HG03064 (cell line): ENCODE measurements at regions not wholly inside any gene's neighbourhood (a gene's known extent, or its start where the extent isn't known, plus 50 kb on each side); places are given as distances from the start of the nearest gene placed in this dataset.
A peak's percentile ranks its signal among the peaks of the same experiment; 100 is the strongest.

ENCODE experiments used
- ATAC-seq: cut with Tn5 transposase; IDR thresholded peaks from one replicate; pipeline ENCODE4 v1.9.1; 2021; ENCODE audit warnings: low read depth; ENCODE audit not compliant: unreplicated experiment

GRCh38 chr5:174398171-174398570 is 326.2 kb upstream of the MSX2 start:
- ATAC-seq: no peak

DNA sequence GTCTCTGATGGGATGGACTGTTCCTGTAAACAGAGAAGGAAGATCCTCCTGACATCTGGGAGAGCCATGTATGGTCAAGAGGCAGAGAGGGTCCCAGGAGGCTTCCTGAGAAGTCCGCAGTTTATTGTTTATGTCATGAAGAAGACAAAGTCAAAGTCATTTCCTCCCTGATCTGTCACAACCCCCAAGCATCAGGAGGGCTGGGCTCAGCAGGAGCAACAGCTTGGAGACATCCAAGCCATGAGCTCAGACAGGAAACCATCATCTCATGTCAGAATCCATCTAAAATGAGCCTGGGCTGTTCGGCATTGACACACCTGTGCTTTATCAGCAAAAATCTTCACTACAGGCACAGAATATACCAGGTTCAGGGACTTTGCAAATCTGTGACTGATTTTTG is 325.0 kb upstream of the MSX2 start:
- no peak for ATAC-seq

DNA sequence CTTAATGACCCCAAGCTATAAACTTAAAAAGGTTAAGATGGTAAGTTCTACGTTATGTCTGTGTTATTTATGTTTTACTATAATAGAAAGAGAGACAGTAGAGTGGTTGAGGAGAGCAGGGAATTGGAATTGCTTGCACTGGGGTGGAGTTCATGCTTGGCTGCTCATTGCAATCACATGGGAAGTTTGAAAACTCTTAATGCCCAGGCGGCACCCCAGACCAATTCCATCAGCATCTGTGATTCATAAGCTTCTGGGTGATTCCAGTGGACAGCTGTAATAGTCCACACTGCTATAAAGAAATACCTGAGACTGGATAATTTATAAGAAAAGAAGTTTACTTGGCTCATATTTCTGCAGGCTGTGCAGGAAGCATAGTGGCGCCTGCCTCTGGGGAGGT is 323.9 kb upstream of the MSX2 start:
- no peak for ATAC-seq

DNA sequence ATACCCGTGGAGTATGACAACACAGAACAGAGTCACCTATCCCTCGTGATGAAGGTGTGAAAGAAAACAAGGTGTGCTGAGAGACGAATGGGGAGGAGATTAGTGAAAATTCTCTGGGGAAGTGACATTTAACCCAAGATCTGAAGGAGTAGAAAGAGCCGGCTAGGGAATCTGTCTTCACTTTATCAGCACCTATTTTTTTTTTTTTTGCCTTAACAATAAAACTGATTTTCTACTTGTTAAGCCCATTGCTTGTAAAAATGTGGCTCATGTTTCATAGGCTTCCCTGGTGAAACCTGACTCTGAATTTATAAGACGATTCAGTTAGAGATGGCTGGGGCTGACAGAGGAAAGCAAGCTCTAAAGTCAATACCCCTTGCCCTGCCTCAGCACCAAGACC is 322.6 kb upstream of the MSX2 start:
- ATAC-seq: no peak

GRCh38 chr5:174402222-174402812 is 322.1 kb upstream of the MSX2 start:
- ATAC-seq: no peak

GRCh38 chr5:174404848-174405247 is 319.5 kb upstream of the MSX2 start:
- no peak for ATAC-seq

GRCh38 chr5:174409070-174409469 is 315.3 kb upstream of the MSX2 start:
- no peak for ATAC-seq

GRCh38 chr5:174409971-174410370 is 314.4 kb upstream of the MSX2 start:
- ATAC-seq: no peak

DNA sequence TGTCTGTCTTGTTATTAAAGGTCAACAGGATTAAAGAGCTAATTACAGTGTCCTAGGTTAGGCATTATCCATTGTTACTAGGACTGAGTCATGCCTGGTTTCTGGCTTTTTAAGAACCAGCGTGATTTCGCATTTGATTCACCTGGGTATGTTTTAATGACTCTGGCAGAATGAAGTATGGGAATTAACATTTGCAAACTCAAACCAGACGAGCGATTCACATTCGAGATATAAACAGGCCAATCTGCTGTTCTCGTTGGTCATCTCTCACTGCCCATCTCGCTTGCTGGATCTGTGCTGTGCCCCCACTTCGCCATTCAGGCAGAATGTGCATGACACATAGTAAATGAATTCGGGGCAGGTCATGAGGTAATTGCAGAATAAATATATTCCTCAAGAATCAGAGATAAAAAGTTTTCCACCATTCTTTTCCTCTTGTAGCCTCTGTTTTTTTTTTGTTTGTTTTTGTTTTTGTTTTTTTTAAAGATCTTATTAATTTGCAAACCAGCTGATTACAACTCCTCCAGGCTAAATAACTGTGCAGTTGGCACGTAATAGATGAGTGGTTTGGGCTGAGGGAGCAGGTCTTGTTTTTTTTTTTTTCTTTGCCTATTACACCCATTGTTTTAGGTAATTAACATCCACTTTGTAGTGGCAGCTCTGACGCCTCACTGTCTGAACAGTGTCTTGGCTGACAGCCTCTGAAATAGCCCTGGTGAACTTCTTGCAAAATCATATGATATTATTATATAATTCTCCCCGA is 313.5 kb upstream of the MSX2 start:
- ATAC-seq: no peak

- no peak for ATAC-seq
These were observed 312.9 kb upstream of the MSX2 start for GRCh38 chr5:174411479-174411819.

DNA sequence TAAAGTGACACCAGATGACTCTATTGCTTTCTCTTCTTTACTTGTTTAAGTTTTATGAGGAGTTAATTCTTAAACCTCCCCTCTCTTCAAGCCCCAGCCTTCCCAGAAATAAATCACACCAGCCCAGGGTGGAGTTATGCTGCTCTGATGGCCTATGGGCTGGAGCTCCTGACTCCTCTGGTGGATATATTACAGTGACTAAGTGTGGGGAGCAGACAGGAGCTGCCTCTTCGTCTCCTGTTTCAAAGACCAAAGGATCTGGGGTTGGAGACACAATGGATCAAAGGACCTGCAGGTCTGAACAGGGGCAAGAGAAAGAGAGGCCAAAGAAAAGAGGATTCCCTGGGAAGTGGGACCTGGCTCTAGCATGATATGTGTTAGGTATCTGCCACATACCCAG is 312.0 kb upstream of the MSX2 start:
- ATAC-seq: no peak

DNA sequence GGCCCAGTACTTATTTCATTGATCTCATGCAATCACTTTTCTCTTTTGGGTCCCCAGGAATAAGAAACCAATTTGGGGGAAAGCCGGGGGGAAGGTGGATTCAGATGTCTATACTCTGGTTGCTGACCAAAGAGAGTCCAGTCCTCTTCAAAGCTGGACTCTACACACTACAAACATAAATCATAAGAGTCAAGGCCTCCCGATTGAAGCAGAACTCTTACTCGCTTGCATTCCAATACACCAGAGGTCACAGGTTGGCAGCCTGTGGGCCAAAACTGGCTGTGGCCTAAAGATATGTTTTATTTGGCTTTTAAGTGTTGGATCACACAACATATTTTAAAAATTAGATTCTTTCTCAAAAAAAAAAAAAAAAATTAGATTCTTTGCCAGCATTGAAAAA is 311.4 kb upstream of the MSX2 start:
- no peak for ATAC-seq

DNA sequence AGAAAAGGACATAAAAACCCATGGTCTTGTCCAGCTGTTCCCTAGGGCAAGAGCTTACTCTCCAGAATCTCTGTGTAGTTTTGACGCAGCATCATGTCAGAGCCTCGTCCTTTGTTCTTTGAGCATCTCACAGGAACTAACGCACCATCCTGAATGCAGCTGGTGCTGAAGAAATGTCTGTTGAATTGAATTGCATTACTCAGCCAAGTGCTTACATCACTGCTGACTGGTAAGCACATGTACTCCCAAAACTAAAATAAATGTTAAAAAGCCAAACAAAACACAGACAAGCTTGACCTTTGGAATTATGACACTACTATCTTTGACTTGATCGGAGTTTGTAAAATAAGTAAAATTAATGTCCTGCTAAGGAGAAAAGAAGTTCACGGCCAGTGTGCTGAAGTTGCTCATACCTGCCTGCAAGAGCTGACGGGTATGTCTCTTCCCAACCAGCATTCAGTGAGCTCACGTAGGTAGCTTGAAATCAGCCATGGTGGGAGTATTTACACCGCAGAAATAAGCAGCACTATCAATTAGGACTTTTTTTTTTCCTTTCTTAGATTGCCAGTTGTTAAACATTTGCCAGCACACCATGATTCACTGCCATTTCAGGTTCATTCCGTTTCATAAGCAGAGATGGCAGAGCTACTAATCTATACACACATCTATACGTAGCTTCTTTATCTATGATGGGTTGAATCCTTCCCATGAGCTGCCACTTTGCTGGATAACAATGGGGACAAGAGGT is 310.6 kb upstream of the MSX2 start:
- ATAC-seq: no peak

DNA sequence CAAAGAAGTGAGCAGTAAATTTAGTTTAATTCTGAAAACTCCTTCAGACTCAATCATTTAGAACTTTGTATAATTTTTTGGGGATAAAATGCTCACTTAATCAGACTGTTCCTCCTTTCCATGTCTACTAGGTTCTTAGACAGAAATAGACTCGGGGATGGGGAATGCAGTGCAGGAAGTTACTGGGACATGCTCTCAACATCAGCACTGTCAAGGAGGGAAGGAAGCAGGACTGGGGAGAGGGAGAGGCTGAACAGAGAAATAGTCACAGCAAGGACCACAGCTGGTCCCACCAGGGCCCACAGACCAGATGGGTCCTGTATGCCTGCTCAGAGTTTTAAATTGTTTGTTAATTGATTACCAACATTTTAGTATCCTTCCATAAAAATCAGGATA is 310.1 kb upstream of the MSX2 start:
- no peak for ATAC-seq

DNA sequence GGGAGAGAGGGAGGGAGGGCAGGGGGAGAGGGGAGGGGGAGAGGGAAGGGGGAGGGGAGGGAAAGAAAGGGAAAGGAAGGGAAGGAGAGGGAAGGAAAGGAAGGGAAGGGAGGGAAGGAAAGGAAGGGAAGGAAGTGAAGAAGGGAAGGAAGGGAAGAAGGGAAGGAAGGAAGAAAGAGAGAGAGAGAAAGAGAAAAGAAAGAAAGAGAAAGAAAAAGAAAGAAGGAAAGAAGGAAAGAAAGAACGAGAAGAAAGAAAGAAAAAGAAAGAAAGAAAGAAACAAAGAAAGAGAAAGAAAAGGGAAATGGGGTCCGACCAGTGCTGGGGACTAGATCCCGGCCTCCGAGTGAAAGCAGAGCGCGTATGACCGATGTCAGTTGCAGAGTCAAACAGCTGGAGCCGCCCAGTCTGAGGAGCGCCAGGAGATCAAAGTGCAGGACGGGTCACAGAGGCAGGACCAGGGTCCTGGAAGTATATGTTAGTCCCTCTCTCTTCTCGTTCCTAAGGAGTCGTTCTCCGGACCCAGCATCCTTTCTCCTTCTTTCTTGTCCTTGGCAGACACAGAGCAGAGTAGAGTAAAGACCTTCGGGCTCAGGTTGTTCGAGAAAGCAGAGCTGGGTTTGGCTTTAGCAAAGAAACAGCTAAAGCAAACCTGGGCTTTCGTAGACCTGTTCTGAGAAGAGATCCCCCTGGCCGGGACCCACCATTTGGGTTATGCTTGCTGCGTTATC is 305.4 kb upstream of the MSX2 start:
- ATAC-seq: no peak

DNA sequence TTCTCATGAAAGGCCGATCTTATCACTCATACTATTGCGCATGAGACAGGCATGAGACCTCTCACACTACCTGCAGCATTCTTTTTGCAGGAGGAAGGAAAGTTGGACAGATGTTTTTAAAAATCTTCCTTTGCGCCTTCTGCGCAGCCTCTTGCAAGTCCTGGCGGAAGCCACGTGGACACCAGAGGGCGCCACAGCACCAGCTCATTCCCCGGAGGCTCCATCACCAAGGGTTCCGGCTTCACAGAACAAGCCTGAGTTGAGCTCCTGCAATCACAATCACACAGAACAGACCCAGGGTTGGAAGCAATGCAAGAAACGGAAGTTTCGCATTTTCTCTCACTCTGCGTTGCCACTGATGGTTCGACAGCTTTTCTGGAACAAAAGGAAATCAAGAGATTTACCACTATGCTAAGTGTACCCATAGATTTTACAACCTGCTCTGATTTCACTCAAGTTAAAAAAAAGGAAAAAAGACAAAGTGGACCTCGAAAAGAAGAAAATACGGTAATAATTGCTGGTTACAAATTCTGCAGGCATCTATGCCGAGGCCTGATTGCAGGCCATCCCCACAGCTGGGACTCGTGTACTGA is 304.7 kb upstream of the MSX2 start:
- peak; percentile 73 for ATAC-seq

GRCh38 chr5:174420651-174421407 is 303.6 kb upstream of the MSX2 start:
- ATAC-seq: no peak

- ATAC-seq: no peak
These were observed 303.0 kb upstream of the MSX2 start for GRCh38 chr5:174421408-174421805.

DNA sequence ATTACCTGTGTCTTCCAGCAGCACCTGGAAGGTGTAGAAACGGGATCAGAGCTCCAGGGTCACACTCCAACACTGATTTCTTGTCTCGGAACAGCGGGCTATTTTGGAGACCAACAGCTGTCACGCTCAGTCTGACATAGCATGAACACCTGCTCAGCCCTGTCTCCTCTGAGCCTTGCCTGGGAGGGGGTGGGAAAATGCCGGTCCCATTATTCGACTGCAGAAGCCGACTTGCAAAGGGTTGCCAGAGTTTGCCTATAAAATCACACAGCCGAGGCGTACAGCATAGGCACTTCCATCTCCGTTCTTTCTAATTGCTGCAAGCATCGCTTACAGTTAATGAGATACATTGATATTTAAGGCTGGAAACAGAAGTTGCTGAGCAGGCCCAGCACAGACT is 300.8 kb upstream of the MSX2 start:
- ATAC-seq: no peak
